Upper lobe of right lung (tissue), 1 donor: ENCODE measurements at regions not wholly inside any gene's neighbourhood (a gene's known extent, or its start where the extent isn't known, plus 50 kb on each side); places are given as distances from the start of the nearest gene placed in this dataset.

Source experiments
- ATAC-seq: fragments of 200-7000 bp; cut with Tn5 transposase; one replicate; pipeline ENCODE4 v1.9.1; 2020; ENCODE audit warnings: mild to moderate bottlenecking, moderate library complexity
- DNase-seq: peaks from one replicate; pipeline ENCODE4 v3.0.0-alpha.2; 2020
- H3K27ac ChIP-seq: fragments of 200-600 bp; one replicate; pipeline ENCODE4 v1.8.0; 2022
- H3K27me3 ChIP-seq: fragments of 200-600 bp; one replicate; pipeline ENCODE4 v1.8.0; 2022; ENCODE audit warnings: mild to moderate bottlenecking
- H3K36me3 ChIP-seq: fragments of 200-600 bp; one replicate; pipeline ENCODE4 v1.8.0; 2022
- H3K4me1 ChIP-seq: fragments of 200-600 bp; one replicate; pipeline ENCODE4 v1.8.0; 2022
- H3K4me3 ChIP-seq: fragments of 200-600 bp; one replicate; pipeline ENCODE4 v1.8.0; 2022; ENCODE audit warnings: mild to moderate bottlenecking
- H3K9me3 ChIP-seq: fragments of 200-600 bp; one replicate; pipeline ENCODE4 v1.8.0; 2022
- CTCF ChIP-seq: fragments of 200-600 bp; IDR thresholded peaks from one replicate; pipeline ENCODE4 v1.8.0; 2022; ENCODE audit warnings: antibody characterized with exemption
- intact Hi-C: fragments of 100-400 bp; cut with DNase I; formaldehyde crosslinking; loops from one replicate; pipeline ENCODE4 v1.11.0; 2022
- donor health status: DM: no; HTN: yes; CAD: no; lungs with severe emphysema.

- Histone ChIP-seq H3K27ac (no peak overlapping the region), H3K27me3 (peaks cover 3% of the 10 kb centered on the region), H3K4me1 (no peaks in the 10 kb centered on the region), H3K4me3 (no peak overlapping the region), H3K36me3 (no peaks in the 10 kb centered on the region), H3K9me3 (no peaks in the 10 kb centered on the region)
- no peak for DNase-seq
- no peak for ATAC-seq
- no peak for TF ChIP-seq CTCF
- intact Hi-C loops = no loop called here
These were observed 222.8 kb downstream of the TENT4A start for GRCh38 chr5:6936031-6936430.

GRCh38 chr5:6937677-6938076 lies 224.4 kb downstream of the TENT4A start:
- no peak for ATAC-seq
- no peak for TF ChIP-seq CTCF

GRCh38 chr5:6941631-6942030 lies 228.4 kb downstream of the TENT4A start:
- Histone ChIP-seq H3K4me3 (no peak overlapping the region), H3K4me1 (no peaks in the 10 kb centered on the region), H3K9me3 (no peaks in the 10 kb centered on the region), H3K27me3 (no peaks in the 10 kb centered on the region), H3K36me3 (no peaks in the 10 kb centered on the region), H3K27ac (no peak overlapping the region)
- intact Hi-C loops = no loop called here
- no peak for TF ChIP-seq CTCF
- ATAC-seq = no peak
- DNase-seq = no peak

More at GRCh38 chr5:6937677-6938076, 224.4 kb downstream of the TENT4A start:
- Histone ChIP-seq H3K36me3 (no peaks in the 10 kb centered on the region), H3K4me3 (no peak overlapping the region), H3K9me3 (no peaks in the 10 kb centered on the region), H3K27me3 (peaks cover 3% of the 10 kb centered on the region), H3K27ac (no peak overlapping the region), H3K4me1 (no peaks in the 10 kb centered on the region)
- intact Hi-C loops = no loop called here
- no peak for DNase-seq

GRCh38 chr5:6943197-6944112 lies 230.2 kb downstream of the TENT4A start:
- H3K4me3 ChIP-seq = no peak overlapping the region
- H3K36me3 ChIP-seq = no peaks in the 10 kb centered on the region
- H3K27ac ChIP-seq = no peak overlapping the region
- H3K4me1 ChIP-seq = no peaks in the 10 kb centered on the region
- intact Hi-C loops = no loop called here
- H3K27me3 ChIP-seq = no peaks in the 10 kb centered on the region
- no peak for ATAC-seq
- DNase-seq = no peak
- TF ChIP-seq CTCF = no peak
- H3K9me3 ChIP-seq = no peaks in the 10 kb centered on the region

GRCh38 chr5:6948562-6948961 lies 235.3 kb downstream of the TENT4A start:
- H3K4me3 ChIP-seq = no peak overlapping the region
- no peaks in the 10 kb centered on the region for H3K36me3 ChIP-seq
- TF ChIP-seq CTCF = no peak
- DNase-seq = no peak
- H3K27me3 ChIP-seq = no peaks in the 10 kb centered on the region
- intact Hi-C loops = no loop called here
- H3K27ac ChIP-seq = no peak overlapping the region
- no peak for ATAC-seq
- H3K4me1 ChIP-seq = no peaks in the 10 kb centered on the region
- no peaks in the 10 kb centered on the region for H3K9me3 ChIP-seq
